Lung (tissue), 11 donors: ENCODE measurements at regions not wholly inside any gene's neighbourhood (a gene's known extent, or its start where the extent isn't known, plus 50 kb on each side); places are given as distances from the start of the nearest gene placed in this dataset.

Experiments used
- ATAC-seq: fragments of 200-7000 bp; cut with Tn5 transposase; one replicate; pipeline ENCODE4 v1.9.1; 2020; ENCODE audit warnings: moderate number of reproducible peaks; ENCODE audit not compliant: insufficient read depth, low FRiP score
- DNase-seq, 3 donors: peaks; one replicate each; pipeline ENCODE4 v3.0.0-alpha.2; 2013 to 2017
- H3K27ac ChIP-seq, 2 donors: one replicate each; pipeline ENCODE4 v1.5.1; 2013; ENCODE audit warnings: mild to moderate bottlenecking in 2 of 2, moderate library complexity in 2 of 2, control low read depth in 1 of 2, inconsistent platforms in 1 of 2, low read depth in 1 of 2, low read length in 1 of 2
- H3K27me3 ChIP-seq, 3 donors: one replicate each; pipeline ENCODE4 v1.5.1; 2013; ENCODE audit warnings: low read length in 2 of 3; ENCODE audit not compliant: control insufficient read depth in 3 of 3, insufficient read depth in 3 of 3
- H3K36me3 ChIP-seq, 4 donors: one replicate each; pipeline ENCODE4 v1.5.1; 2013; ENCODE audit warnings: low read length in 4 of 4, mild to moderate bottlenecking in 1 of 4, moderate library complexity in 1 of 4; ENCODE audit not compliant: control insufficient read depth in 4 of 4, insufficient read depth in 4 of 4
- H3K4me1 ChIP-seq, 5 donors: one replicate each; pipeline ENCODE4 v1.5.1; 2013; ENCODE audit warnings: low read length in 5 of 5, mild to moderate bottlenecking in 2 of 5, moderate library complexity in 1 of 5; ENCODE audit not compliant: control insufficient read depth in 5 of 5, insufficient read depth in 5 of 5
- H3K4me3 ChIP-seq: one replicate; pipeline ENCODE4 v1.5.1; 2013; ENCODE audit warnings: mild to moderate bottlenecking, control low read depth, moderate library complexity
- H3K9ac ChIP-seq, 2 donors: one replicate each; pipeline ENCODE4 v1.5.1; 2013; ENCODE audit warnings: low read length in 2 of 2, control low read depth in 1 of 2; ENCODE audit not compliant: insufficient read depth in 1 of 2
- H3K9me3 ChIP-seq, 4 donors: one replicate each; pipeline ENCODE4 v1.5.1; 2013; ENCODE audit warnings: low read length in 3 of 4, mild to moderate bottlenecking in 1 of 4, moderate library complexity in 1 of 4; ENCODE audit not compliant: control insufficient read depth in 4 of 4, insufficient read depth in 3 of 4
- WGBS, 2 donors: extraction: QIAGEN DNeasy Blood & Tissue Kit; methylation state at CpG; one replicate each; pipeline ENCODE4 v1.1.7; 2013; 5-methylcytosine and 5-hydroxymethylcytosine counted together
- TF ChIP-seq, protein P1 (sequence below): IDR thresholded peaks from 2 replicates; pipeline ENCODE4 v1.5.1; 2012; ENCODE audit warnings: mild to moderate bottlenecking; ENCODE audit errors: control extremely low read depth, extremely low read depth
- donor health status: control.
- donor health status: control.
- donor health status: Bipolar disorder and iron deficiency.
- donor health status: healthy.
- donor health status: DM: yes; HTN: yes; CAD: no.

DNA sequence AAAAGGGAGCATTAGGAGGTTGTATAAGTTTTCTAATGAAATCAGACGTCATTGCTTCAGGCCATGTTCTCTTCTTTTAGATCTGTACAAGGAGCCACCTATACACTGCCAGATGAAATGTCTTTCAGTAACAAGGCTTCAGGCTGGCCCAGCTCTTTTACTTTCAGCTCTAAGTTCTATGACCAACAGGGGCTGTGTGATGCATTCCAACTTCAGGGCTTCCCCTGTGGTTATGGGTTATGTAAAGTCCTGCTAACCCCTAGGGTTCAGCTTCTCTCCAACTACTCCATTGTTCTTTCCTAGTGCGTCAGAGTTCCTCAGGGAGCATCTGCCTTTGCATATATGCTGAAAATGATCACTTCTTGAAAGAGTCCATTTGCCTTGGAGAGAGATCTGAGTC is 79.4 kb upstream of the TTC29 start:
- ATAC-seq (no peak), DNase-seq (no peak)
- WGBS, 2 donors = 89 to 90% methylated on average over 2 of the region's 2 CpGs
- TF ChIP-seq, protein P1, sequence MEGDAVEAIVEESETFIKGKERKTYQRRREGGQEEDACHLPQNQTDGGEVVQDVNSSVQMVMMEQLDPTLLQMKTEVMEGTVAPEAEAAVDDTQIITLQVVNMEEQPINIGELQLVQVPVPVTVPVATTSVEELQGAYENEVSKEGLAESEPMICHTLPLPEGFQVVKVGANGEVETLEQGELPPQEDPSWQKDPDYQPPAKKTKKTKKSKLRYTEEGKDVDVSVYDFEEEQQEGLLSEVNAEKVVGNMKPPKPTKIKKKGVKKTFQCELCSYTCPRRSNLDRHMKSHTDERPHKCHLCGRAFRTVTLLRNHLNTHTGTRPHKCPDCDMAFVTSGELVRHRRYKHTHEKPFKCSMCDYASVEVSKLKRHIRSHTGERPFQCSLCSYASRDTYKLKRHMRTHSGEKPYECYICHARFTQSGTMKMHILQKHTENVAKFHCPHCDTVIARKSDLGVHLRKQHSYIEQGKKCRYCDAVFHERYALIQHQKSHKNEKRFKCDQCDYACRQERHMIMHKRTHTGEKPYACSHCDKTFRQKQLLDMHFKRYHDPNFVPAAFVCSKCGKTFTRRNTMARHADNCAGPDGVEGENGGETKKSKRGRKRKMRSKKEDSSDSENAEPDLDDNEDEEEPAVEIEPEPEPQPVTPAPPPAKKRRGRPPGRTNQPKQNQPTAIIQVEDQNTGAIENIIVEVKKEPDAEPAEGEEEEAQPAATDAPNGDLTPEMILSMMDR = no peak
- Histone ChIP-seq H3K4me3 (no peak overlapping the region), H3K36me3 (no peaks in the 10 kb centered on the region), H3K9me3 (peaks cover 0 to 3% (median 0%) of the 10 kb centered on the region in 4 donors), H3K9ac (no peak overlapping the region), H3K27ac (no peak overlapping the region), H3K4me1 (no peaks in the 10 kb centered on the region), H3K27me3 (no peaks in the 10 kb centered on the region)

GRCh38 chr4:147029296-147029695 is 83.6 kb upstream of the TTC29 start:
- DNase-seq (no peak), ATAC-seq (no peak)
- TF ChIP-seq, protein P1 = no peak
- H3K4me1 ChIP-seq = no peaks in the 10 kb centered on the region
- peaks cover 0 to 2% (median 0%) of the 10 kb centered on the region in 4 donors for H3K9me3 ChIP-seq
- no peak overlapping the region for H3K27ac ChIP-seq
- no peak overlapping the region for H3K4me3 ChIP-seq
- H3K9ac ChIP-seq = no peak overlapping the region
- no peaks in the 10 kb centered on the region for H3K27me3 ChIP-seq
- H3K36me3 ChIP-seq = no peaks in the 10 kb centered on the region

DNA sequence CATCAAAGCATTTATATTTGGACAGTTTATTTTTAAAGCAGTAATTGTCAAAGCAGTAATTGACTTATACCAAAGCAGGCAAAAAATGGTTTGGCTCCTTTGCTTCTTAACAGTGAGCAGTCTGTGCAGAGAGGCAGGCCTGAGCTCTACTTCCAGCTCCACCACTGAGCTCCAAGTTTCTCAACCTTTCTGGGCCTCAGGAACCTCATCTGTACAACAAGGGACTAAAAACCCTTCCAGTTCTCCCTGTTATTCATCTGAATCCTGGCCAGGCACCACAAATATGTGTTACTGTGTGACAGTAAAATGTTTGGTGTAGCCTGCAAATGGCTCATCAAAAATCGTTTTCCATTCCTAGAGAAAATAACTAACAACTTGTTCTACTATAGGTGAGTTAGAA is 88.7 kb upstream of the TTC29 start:
- DNase-seq (no peak), ATAC-seq (no peak)
- no peaks in the 10 kb centered on the region for H3K9me3 ChIP-seq
- H3K4me1 ChIP-seq = no peaks in the 10 kb centered on the region
- H3K9ac ChIP-seq = no peak overlapping the region
- 38 to 76% methylated on average over 1 of the region's 1 CpG for WGBS, 2 donors
- no peaks in the 10 kb centered on the region for H3K36me3 ChIP-seq
- TF ChIP-seq, protein P1 = no peak
- H3K4me3 ChIP-seq = no peak overlapping the region
- H3K27ac ChIP-seq = no peak overlapping the region
- H3K27me3 ChIP-seq = no peaks in the 10 kb centered on the region

- Histone ChIP-seq H3K9me3 (no peaks in the 10 kb centered on the region), H3K4me3 (no peak overlapping the region), H3K27ac (no peak overlapping the region), H3K27me3 (no peaks in the 10 kb centered on the region), H3K4me1 (no peaks in the 10 kb centered on the region), H3K36me3 (no peaks in the 10 kb centered on the region), H3K9ac (no peak overlapping the region)
- 74 to 86% methylated on average over 4 of the region's 4 CpGs for WGBS, 2 donors
- ATAC-seq = no peak
- TF ChIP-seq, protein P1 = no peak
- no peak for DNase-seq
Measured at GRCh38 chr4:147037069-147037468, 91.4 kb upstream of the TTC29 start.
